GM21576 (cell line): ENCODE measurements at regions not wholly inside any gene's neighbourhood (a gene's known extent, or its start where the extent isn't known, plus 50 kb on each side); places are given as distances from the start of the nearest gene placed in this dataset.

Source experiments
- ATAC-seq: cut with Tn5 transposase; IDR thresholded peaks from one replicate; pipeline ENCODE4 v1.9.1; 2021; ENCODE audit warnings: mild to moderate bottlenecking, moderate library complexity; ENCODE audit not compliant: unreplicated experiment

DNA sequence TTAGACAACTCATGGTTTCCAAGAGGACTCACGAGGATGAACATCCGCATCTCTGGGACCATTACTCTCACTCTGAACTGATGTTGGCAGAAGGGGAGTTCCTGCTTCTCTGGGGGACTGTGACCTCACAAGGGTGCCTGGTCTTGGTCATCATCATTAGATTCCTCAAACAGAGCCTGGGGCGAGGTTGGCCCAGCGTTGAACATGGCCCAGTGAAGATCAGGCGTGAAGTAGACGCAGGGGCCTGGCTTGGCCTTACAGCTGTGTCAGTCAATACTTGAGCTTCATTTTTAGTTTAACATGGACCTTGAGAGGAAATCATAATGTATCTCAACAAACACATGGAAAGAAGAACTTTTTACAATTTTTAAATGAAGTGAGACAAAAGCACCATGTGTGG is 617.1 kb downstream of the BRD1 start:
- ATAC-seq: no peak

DNA sequence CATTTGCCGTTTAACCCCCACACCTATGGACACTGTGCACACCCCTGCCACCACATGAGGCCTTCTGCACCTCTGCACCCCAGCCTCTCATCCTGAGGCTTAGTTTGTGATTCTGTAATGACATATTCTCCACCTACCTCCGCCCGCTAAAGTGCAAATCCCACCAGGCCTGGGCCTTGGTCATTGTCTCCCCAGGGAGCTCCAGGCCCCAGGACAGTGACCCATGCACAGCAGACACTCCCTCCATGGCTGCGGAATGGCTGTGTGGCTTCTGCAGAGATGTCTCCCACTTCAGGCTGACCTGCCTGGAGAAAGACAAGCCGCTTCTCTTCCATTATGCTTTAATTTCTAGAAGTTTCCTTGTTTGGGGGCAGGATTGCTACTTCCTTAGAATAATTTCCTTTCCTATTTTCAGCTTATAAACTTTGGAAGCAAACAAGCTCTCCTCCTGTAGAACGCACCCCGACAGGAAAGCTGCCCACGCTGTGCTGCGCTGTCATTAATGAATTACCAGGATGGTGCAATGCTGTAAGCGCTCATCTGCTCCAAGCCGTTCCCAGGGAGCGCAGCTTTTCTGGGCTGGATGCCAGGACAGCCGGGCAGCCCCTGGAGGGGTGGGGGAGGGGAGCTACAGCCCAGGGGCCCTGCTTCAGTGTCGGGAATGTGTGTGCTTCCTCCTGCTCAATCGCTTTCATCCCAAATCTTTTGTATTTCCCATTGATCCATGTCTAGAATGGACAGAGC is 618.0 kb downstream of the BRD1 start:
- ATAC-seq: no peak

DNA sequence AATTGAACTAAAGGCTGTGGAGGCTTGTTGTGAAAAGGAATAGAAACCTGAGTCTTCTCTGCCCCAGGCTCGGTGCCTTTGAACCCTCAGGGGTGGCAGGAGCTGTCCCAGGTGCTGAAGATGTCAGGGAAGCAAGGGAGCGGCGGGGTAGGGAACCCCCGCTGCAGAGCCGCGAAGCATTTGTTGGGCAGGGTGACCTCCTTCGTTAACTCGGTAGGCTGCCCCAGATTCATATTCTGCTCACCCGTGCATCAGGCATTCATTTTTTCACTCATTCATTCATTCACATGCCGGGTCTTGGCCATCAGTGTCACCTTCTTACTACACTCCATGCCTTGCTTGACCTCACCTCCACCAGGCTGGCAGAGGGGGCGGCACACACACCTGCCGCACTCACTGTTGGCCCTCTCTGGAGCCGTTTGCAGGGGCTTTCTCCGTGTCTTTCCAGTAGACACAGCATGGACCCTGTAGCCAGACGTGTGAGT is 618.9 kb downstream of the BRD1 start:
- ATAC-seq: no peak

DNA sequence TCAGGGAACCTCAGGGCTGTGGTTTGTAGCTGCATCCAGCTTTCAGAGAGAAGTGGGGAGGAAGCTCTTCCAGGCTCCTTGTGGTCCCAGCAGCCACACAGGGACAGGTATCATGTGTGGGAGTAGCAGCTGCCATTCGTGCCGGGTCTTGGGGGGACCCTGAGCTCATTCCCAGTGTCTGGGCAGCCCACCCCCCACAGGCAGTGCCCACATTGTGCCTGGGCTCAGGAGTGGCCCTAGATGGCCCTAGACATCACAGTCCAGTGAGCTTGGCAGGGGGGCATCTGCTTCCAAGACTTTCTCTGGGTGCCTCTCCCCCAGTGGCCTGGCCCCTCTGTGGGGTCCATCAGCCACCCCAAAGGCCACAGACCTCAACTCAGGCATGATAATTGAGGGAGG is 619.7 kb downstream of the BRD1 start:
- no peak for ATAC-seq

DNA sequence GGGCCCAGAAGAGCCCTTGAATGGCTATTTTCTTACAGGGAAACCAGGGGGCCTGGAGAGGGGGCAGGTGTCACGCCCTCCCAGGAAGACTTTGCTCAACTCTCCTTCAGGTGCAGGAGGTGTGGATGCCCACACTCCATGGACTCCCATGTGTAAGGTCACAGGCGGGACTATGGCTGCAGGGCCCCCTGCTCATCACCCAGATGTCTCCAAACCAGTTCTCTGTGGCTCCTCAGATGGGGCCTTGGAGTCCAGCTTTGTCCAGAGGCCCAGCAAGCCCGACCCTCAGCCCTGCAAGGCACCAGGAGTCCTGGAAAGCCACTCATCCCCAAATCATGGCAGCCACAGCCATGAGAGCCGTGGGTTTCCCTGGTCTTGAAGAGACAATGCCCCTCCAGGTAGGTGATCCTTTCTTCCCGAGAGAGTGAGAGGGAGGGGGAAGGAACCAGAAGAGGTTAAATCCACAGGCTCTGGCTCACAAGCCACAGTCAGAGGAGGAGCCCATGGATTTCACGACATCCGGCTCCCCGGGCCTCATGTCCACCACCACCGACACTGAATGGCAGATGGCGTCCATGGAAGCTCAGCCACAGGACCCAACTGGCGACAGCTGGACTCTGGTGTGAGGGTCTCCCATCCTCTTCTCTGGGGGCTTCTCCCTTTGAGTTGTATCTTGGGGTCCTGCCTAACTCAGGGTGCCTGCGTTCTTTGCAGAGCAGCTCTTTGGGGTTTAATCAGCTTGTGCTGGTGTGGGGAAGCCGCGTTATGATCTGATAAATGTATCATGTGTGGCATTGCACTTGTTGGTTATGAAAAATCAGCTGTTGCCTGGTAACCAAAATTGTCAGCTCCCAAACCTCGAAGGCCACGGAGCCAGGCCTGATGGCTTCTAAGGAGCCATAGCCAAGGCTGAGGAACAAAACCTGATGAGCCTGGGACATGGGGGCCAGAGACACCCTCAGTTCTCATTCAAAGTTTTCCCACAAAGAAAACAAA is 620.4 kb downstream of the BRD1 start:
- no peak for ATAC-seq

DNA sequence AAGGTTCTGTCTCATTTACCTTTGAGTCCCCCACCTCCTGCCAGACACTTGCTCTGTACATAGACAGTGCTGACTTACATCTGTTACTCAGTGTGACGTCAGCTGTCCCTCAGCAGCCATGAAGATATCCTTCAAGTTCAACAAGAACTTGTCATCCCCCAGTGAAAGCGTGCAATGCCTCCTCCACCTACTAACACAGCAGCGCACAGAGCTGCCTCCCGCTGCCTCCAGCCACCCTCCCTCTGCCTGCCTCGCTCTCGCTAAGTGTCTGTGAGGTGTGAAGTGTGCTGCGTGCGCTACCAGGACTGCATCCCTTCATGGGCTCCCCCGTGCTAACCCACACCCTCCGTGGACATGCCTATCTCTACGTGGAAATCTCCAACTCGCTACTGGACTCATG is 621.4 kb downstream of the BRD1 start:
- no peak for ATAC-seq

DNA sequence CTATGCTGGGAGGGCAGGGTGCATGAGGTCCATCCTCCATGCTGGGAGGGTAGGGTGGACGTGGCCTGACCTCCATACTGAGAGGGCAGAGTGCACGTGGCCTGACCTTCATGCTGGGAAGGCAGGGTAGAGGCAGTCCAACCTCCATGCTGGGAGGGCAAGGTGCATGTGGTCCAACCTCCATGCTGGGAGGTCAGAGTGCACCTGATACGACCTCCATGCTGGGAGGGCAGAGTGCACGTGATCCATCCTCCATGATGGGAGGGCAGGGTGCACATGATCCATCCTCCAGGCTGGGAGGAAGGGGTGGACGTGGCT is 622.2 kb downstream of the BRD1 start:
- no peak for ATAC-seq

DNA sequence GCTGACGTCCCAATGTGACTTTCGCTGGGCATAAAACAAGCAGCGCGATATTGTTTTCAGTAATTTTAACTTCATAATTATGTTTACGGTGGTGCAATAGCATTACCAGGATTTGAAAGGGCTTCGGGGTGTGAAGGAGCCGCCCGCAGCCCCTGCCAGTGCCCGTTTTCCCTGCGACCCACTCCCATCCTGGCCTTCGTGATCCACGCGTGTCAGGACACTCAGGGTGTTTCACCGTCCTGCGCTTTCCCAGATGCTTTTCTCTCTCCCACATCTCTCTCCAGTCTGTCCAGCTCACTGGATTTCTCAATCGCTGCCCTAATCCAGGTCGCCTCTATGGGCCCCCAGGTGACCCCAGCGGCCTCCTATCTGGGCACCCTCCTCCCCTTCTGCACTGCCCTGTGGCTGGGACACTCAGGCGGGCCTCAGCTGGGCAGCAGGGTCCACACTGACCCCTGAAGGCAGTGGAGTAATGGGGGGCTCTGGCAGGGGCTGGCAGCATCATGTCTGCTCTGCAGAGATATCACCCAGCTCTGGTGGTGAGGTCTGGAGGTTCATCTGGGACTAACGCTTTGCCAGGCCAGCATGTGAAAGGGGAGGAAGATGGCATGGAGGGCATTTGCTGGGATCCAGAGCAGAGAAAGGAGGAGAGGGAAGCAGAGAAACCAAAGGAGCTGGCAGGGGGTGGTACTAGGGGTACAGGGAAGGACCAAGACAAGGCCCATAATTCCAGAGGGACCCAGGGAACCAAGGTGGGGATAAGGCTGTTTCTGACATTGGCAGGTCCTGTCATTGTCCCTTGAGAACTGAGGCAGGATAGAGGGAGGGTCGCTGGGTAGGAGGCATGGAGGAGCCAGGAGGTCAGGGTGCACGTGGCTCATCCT is 622.8 kb downstream of the BRD1 start:
- ATAC-seq: no peak

DNA sequence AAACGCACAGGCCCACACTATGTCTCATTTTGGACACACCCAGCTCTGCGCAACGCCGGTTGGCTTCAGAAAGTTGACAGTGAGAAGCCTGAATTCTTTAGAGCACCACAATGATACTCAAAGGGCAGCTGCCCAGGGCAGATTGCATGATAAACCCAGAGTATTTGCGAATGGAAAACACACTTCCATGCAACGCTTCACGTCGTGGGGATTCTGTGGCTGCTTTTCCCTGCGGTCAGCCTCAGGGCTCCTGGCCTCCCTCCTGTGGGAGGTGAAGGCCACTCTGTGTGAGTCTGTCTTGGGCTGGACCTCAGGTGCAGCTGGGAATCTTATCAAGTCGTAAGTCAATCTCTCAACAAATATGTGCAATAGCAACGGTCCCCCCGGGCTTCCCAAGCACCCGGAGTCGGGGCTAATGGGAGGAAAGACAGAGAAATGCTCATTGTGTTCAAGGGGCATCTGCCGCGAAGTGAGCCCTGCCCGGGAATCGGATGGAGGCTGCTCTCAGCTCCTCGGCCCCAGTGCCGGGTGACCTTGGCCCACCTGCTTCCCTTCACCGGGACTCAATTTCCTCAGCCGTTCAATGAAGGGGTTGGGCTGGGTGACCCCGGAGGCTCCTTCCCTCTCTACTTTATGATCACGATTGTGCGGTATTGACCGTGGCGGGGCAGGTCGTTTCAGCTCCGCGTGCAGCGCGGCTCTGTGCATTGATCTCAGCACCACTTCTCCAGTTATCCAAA is 623.6 kb downstream of the BRD1 start:
- ATAC-seq: no peak

DNA sequence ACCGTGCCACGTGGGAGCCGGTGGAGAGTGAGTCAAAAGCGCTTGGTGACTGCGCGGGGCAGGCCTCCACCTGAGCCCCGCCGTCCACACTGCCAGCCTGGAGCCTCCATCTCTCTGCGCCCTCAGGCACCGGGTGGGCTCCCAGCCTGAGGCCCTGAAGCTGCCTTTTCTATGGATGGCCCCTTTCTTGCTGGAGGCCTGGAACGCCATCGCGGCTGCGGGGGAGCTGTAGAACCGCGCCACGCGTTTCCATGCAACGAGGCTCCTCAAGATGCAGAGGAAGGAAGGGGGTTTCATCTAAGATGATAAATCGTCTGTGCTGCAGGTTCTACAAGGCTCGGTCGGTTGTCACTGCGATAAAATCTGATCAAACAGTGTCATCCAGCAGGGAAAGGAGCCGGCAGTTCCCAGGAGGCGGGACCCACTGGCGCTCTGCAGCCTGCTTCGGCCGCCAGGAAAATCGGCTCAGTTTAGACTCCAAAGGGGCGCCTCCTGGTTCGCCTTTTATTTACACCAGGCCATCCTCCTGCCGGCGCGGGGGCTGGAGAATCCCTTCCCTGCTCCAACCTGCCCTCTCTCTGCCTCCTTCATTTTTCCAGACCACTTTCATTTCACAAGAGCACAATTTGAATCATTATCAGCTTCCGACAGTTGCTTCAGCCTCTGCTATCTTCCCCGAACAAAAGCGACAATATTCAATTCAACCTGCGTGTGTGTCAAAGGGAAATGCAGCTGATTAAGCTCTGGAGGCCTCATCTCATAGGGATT is 624.4 kb downstream of the BRD1 start:
- ATAC-seq: no peak

DNA sequence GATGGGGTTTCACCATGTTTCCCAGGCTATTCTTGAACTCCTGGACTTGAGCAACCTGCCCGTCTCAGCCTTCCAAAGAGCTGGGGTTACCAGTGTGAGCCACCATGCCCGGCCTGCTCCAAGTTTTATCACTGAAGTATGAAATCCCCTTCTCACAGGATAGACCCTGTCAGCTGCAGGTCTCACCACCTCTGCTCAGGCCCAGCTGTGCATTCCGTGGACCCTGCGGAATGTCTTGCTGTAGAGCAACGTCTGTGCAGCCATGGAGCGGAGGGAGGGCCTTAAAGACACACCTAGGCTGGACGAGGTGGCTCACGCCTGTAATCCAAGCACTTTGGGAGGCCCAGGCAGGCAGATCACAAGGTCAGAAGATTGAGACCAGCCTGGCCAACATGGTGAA is 625.4 kb downstream of the BRD1 start:
- ATAC-seq: no peak

DNA sequence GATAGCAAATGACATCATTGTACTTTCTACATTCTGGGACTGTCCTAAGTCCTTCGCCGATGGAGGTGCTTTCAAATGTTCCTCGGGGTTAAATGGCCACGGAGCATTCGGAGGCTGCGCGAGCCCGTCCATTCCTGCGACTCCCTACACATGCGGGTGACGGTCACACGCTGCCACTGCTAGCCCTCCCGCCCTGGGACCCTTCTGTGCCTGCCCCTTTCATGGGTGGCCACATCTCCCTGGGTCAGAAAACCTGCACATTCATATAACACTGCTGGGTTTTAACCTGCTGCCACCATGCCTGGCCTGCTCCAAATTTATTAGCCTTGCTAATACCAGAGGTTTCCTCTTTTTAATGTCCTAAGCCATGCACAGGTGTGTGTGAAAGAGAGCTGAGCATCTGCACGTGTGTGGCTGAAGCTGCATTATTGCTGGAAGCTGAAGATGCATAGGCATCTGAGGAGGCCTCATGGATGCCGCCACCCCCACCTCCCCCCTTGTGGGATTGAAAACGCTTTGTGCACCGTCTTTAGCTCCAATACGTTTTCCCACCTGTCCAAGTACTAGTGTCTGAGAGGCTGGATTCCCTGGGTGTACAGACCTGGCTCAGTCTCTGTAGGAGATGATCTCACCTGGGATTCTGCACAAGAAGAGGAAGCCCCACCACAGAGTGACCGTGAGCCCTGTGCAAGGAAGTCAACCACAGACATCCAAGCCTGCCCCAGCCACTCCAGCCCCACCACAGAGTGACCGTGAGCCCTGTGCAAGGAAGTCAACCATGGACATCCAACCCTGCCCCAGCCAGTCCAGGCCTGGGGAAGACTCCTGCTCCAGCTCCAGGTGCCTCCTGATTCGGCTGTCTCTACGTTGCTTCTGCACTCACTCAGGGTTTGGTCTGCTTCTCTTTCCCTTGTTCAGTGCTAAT is 626.4 kb downstream of the BRD1 start:
- no peak for ATAC-seq

DNA sequence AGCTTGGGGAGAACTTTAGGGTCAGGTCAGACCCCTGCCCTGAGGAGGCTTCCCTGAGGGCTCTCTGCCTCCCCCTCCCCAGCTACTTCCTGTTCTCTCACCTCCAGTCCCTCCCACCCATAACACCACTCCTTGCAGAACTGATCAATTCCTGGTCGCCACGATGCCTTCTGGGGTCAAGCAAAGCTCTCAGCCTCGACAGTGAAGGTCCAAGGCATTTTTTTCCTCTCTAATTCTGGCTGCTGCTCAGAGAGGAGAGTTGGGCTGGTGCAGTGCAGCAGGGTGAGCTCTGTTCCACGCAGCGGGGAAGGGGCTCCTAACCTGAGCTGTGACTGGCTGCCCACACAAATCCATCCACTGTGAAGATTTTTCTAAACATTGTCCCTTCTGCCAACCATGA is 628.4 kb downstream of the BRD1 start:
- ATAC-seq: no peak

DNA sequence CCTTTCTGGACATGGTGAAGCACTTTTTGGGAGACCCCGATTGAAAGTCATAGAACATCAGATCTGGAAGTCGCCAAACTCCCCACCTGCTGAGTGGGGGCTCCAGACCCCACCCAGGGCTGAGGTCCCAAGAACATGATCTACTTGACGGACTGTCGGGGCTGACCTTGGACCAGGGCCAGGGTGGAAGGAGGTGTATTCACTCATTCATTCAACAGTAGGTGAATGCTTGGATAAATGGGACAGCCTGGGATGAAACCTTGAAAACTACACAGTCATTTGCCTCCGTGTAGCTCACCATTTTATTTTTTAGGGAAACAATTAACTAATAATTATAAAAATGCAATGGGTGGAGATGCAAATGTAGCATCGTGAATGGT is 629.0 kb downstream of the BRD1 start:
- no peak for ATAC-seq

DNA sequence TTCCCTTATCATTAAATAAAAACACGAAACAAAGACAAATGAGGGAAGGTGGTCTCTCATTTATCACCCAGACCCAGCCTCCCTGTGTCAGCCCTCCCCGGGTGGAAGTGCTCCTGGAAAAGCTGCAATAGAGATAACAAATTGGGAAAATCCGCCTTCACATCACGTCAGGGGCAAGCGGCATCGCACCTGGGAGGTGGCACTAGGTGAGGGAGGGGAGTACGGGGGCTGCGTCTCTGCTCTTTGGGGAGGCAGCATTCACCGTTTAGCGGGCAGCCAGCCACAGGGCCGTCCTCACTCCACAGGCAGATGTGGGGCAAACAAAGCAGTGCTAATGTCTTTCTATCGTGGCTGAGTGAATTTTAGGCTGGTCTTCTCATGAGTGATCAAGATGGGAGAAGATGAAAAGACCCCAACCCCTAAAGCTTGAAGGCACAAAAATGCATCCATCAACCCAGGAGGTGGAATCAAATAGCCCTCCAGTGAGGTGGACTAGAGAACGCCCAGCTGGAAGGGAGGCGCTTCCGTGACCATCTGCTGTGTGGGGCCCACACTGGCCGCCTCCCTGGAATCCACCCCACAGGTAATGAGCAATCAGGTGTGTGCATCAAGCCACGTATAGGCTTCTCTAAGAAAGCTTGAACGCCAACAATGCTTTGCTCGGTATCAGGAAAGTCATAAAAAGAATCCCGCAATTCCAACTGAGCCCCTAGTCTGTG is 629.5 kb downstream of the BRD1 start:
- ATAC-seq: no peak

DNA sequence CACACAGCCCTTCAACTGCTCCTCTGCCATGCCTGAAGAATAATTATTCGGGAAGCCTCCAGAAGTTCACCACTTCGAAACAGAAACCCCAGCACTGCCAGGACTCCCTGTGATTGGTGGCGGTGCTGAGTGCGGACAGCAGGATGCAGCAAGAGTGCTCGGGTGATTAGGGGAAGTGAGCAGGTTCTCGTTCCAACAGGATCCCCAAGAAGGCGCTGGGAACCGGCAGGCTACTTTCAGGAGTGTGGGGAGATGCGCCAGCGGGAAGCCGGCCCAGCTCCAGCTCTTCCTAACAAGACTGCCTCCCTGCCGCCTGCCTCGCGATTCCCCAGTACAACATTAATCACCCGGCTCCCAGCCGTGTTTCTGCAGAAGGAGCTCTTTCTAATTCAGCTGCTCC is 630.2 kb downstream of the BRD1 start:
- no peak for ATAC-seq

DNA sequence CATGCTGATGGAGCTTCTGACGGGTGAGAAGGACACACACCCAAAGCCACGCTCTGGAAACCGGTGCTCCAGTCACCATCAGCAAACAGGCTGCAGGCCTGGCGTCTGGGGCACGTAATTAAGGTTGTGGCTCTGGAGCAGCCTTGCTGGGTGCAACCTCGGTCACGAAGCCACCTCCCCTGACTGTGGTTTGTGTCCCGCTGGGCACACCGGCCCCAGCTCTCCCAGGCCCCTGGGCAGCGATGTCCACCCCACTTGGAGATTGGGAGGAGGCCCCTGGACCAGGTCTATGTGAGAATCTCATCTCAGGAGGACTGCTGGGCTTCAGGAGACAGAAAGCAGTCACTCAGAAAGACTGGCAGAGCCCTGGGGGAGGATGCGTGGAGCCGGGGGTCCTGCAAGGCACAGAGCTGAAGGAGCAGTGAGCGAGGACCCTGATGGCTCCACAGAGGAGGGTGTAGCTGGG is 631.6 kb downstream of the BRD1 start:
- no peak for ATAC-seq

DNA sequence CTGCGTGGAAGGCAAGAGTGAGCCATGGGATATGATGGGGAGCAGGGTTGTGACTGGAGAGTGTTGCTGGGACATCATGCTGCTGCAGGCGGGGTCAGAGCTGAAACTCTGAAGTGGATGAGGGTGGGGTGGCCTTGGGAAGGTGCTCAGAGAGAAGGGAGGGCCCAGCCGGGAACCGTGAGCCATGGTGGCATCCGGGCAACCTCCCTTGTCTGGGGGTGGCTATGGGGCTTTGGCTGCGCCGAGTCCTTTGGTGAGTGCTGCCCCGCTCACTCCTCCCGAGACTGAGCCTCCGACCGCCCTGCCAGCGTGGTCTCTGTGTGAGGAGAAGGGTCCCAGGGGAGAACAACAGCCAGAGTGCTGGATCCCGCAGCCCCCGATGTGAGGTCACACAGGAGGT is 632.0 kb downstream of the BRD1 start:
- ATAC-seq: no peak
